GM18861 (cell line): ENCODE measurements at regions not wholly inside any gene's neighbourhood (a gene's known extent, or its start where the extent isn't known, plus 50 kb on each side); places are given as distances from the start of the nearest gene placed in this dataset.

Experiments used
- ATAC-seq: cut with Tn5 transposase; IDR thresholded peaks from one replicate; pipeline ENCODE4 v1.9.1; 2021; ENCODE audit not compliant: unreplicated experiment

DNA sequence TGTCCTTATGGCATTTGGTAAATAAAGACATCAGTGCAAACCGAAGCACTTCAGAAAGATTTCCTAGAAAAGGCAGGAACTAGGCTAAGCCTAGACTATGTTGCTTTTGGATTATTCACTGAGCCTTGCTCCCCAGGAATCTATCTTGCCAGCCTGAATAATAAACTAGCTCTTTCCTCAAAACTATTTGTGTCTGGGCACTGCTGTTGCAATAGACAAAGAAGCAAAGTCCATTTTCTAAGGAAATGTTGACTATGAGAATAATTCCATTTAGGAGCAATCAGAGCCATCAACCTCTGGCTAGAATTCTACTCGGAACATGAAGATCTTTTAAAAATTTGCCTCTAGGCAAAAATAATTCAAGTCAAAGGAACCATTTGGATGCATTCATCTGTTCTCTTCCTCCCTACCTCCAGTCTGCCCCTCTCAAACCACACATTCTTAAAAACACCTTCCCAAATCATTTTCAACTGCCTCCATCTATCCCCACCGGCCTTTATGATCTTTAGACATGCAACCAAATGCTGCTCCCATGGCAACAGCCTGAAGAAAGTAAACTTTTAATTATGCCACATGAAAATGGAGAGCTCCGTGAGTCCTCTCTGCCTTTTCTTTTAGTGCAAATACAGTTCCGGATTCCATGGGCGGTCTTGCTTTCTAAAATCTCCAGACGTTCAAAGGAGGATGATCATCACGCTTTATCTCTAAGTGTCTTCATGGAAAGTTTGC is 61.5 kb upstream of the FZD10 start:
- no peak for ATAC-seq

DNA sequence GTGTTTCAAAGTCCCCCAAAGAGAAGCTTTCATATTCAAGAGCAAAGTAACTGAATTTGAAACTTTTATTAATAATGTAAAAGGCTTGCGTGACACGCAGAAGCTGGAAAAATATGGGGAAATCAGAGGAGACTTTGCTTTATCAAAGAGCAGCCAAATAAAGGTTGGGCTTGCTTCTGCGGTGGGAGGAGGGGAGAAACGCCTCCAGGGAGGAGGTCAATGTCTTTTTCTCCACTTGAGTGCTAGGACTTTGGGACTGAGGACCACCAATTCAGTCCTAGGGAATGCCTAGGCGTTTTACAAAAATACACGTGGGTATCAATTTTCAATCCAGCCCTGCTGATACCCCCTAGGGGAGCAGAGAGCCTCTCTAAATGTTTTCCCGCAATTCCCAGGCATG is 60.9 kb upstream of the FZD10 start:
- ATAC-seq = no peak

DNA sequence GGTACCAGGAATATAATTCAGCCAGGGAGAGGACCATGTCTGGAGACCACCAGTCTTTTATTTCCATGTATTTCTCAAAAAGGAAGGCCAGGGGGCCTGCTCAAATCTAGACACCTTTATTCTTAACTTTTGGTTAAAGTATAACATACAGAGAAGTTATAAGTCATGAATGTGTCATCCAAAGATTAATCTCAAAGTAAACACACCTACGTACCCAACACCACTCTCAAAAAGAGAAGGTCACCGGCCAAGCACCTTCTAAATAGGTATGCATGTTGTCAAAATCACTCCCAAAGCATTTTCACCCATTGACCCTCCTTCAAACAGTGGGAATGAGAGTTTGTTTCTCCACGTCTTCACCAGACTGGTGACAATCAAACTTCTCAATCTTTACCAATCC is 60.0 kb upstream of the FZD10 start:
- no peak for ATAC-seq

DNA sequence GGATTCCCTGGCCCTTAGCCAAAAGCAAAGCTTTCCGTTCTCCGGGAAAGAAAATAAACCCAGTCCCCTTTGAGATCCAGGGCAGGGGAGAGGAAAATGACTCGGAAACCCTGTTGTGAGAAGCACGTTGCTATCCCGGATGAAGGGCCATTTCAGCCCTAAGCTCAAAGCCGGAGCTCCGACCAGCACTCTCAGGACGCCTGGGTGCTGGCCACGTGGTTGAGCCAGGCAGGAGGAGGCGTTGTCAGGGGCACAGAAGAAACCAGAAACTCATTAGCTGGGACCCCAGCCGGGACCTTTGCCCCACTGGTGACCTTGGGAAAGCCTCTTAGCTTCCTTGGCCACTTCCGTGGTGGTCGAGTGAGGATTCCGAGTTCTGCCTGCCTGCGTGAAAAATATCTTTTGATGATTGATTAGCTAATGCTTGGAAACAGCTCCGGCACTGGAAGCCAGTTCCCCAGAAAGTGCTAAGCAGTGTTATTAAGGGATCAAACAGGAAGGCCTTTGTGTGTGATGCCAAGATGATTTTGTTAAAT is 57.6 kb upstream of the FZD10 start:
- ATAC-seq = no peak

- no peak for ATAC-seq
Observed at GRCh38 chr12:130109062-130109945, 53.0 kb upstream of the FZD10 start.

DNA sequence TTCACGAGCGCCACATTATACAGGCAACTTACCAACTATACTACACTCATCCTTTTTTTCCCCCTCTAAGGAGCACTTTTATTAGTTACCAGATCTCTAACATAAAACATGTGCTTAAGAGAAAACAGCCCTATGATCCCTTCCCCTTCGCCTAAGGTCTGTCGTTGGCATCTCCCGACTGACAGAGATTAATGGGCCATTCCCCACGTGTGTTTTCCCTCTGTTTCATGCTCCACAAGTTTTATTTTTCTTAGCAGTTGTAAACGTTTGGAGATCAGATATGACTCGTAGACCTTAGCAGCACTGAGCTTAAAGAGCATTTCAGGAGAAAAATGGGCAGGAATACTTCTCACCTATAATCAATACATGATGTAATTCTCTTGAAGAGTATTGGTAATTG is 51.4 kb upstream of the FZD10 start:
- ATAC-seq = no peak

DNA sequence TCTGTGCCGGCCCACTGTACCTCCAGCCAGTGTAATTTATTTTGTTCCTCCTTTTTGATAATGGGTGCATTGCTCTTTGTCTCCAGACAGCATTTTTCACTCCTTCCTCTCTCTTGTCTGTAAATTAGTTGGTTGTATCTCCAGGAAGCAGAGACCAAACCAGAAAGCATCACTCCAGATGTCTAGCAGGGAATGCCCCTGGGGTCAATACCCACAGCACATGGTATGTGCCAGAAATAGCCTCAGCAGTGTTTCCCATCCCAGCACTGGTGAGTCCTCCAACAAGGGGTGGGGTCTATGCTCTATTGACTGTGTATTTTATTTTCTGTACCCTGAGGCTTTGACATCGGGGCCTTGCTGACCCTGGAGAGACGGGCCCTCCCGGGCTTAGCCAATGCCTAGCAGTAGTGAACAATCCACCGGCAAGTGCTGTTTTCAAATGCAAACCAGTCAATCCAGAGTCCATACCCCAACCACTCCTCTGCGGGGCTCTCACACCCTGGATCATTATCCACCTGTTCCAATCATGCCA is 50.2 kb upstream of the FZD10 start:
- ATAC-seq = no peak
